Endothelial cell of umbilical vein (primary cell): ENCODE measurements at regions not wholly inside any gene's neighbourhood (a gene's known extent, or its start where the extent isn't known, plus 50 kb on each side); places are given as distances from the start of the nearest gene placed in this dataset.
A peak's percentile ranks its signal among the peaks of the same experiment; 100 is the strongest.

Experiments used
- BruUV-seq: library from RNA; stranded (reverse); fragments of 400-500 nt; replicated peaks from 2 replicates; lab custom pipeline; 2021; lab: Mats Ljungman, UMichigan
- CTCF ChIA-PET: fragments of 300-600, 350-600 bp; sonication (Branson Sonifier 250); formaldehyde crosslinking; loops from one replicate; lab custom pipeline; 2021; ENCODE audit warnings: antibody characterized with exemption, inconsistent platforms; lab: Charles Lee
- POLR2A ChIA-PET: fragments of 300-600, 350-600 bp; sonication (Branson Sonifier 250); formaldehyde crosslinking; loops from one replicate; lab custom pipeline; 2021; ENCODE audit warnings: antibody characterized with exemption, inconsistent platforms; lab: Charles Lee
- DNase-seq: peaks from one replicate; pipeline ENCODE4 v3.0.0-alpha.2; 2011; ENCODE audit warnings: low read depth, low spot score
- FAIRE-seq: peaks from 2 replicates; lab custom pipeline; 2011; peaks lifted over from hg19 to GRCh38; lab: Jason Lieb, UNC
- H2AFZ ChIP-seq: 2 replicates; pipeline ENCODE4 v1.6.0; 2012; ENCODE audit warnings: low read depth, low read length, control low read depth, inconsistent platforms
- H3K27ac ChIP-seq: 2 replicates; pipeline ENCODE4 v1.5.1; 2011; ENCODE audit warnings: low read depth, mild to moderate bottlenecking, control low read depth, low read length, moderate library complexity; ENCODE audit not compliant: insufficient read depth
- H3K27me3 ChIP-seq, 2 experiments: 2 replicates each; pipeline versions ENCODE4 v1.6.0 to v1.6.1; 2011; ENCODE audit warnings: low read length in 2 of 2, mixed read lengths in 1 of 2; ENCODE audit not compliant: control insufficient read depth in 2 of 2, insufficient read depth in 2 of 2
- H3K36me3 ChIP-seq, 2 experiments: 2 replicates in 1 of 2; 3 replicates in 1 of 2; pipeline ENCODE4 v1.5.1; 2011; ENCODE audit warnings: low read length in 2 of 2, mild to moderate bottlenecking in 1 of 2, moderate library complexity in 1 of 2; ENCODE audit not compliant: control insufficient read depth in 2 of 2, insufficient read depth in 2 of 2; ENCODE audit errors: extremely low read depth in 1 of 2
- H3K4me1 ChIP-seq: 3 replicates; pipeline ENCODE4 v1.5.1; 2011; ENCODE audit warnings: mild to moderate bottlenecking, low read length; ENCODE audit not compliant: control insufficient read depth, insufficient read depth; ENCODE audit errors: extremely low read depth
- H3K4me2 ChIP-seq: 2 replicates; pipeline ENCODE4 v1.6.1; 2011; ENCODE audit warnings: low read length, control low read depth, mixed read lengths; ENCODE audit not compliant: insufficient read depth
- H3K4me3 ChIP-seq, 3 experiments: fragments of 200-600 bp in 1 of 3; sonication (generic), shearing (Covaris generic) in 1 of 3; replicated peaks in 1 of 3; 2 replicates each; pipeline ENCODE4 v1.5.1; 2011 to 2016; ENCODE audit warnings: control low read depth in 3 of 3, low read length in 3 of 3, mild to moderate bottlenecking in 2 of 3, inconsistent platforms in 1 of 3, low read depth in 1 of 3, moderate library complexity in 1 of 3; ENCODE audit not compliant: insufficient read depth in 1 of 3
- H3K79me2 ChIP-seq: 2 replicates; pipeline ENCODE4 v1.6.0; 2012; ENCODE audit warnings: low read length, inconsistent platforms; ENCODE audit not compliant: control insufficient read depth, insufficient read depth
- H3K9ac ChIP-seq: replicated peaks from 2 replicates; pipeline ENCODE3; 2011; ENCODE audit warnings: low read length, control low read depth; ENCODE audit not compliant: insufficient read depth; ENCODE audit errors: extremely low read depth
- H3K9me1 ChIP-seq: replicated peaks from 3 replicates; pipeline ENCODE4 v1.6.0; 2011; ENCODE audit warnings: mild to moderate bottlenecking, low read length; ENCODE audit not compliant: control insufficient read depth, insufficient read depth; ENCODE audit errors: extremely low read depth
- H3K9me3 ChIP-seq: replicated peaks from 2 replicates; pipeline ENCODE4 v1.5.1; 2012; ENCODE audit warnings: low read length, inconsistent platforms; ENCODE audit not compliant: control insufficient read depth, insufficient read depth
- H4K20me1 ChIP-seq: replicated peaks from 2 replicates; pipeline ENCODE3; 2011; ENCODE audit warnings: mild to moderate bottlenecking, low read length; ENCODE audit not compliant: control insufficient read depth, insufficient read depth; ENCODE audit errors: extremely low read depth
- FOS ChIP-seq: IDR thresholded peaks from 2 replicates; pipeline ENCODE4 v1.6.1; 2011; ENCODE audit warnings: mild to moderate bottlenecking, low read length, moderate library complexity, borderline replicate concordance; ENCODE audit not compliant: insufficient read depth
- GATA2 ChIP-seq: IDR thresholded peaks from 2 replicates; pipeline ENCODE4 v1.7.0; 2011; ENCODE audit warnings: low read depth, mild to moderate bottlenecking, moderate library complexity, mixed read lengths, low read length; ENCODE audit not compliant: insufficient read length, insufficient read depth
- JUN ChIP-seq: IDR thresholded peaks from 2 replicates; pipeline ENCODE4 v1.6.1; 2011; ENCODE audit warnings: borderline replicate concordance, low read depth; ENCODE audit not compliant: insufficient read length, insufficient read depth
- POLR2A ChIP-seq: IDR thresholded peaks from 2 replicates; pipeline ENCODE4 v1.6.1; 2012; ENCODE audit warnings: low read depth, mild to moderate bottlenecking, control low read depth, low read length
- dilution Hi-C: fragments of 300-500 bp; cut with MboI; formaldehyde crosslinking; loops from one replicate; pipeline ENCODE4 v1.15.0; 2019; ENCODE audit warnings: low sequenced_read_pairs; ENCODE audit not compliant: extremely low pct_ligation_motif_present
- intact Hi-C: fragments of 100-400 bp; cut with micrococcal nuclease; formaldehyde crosslinking; loops from one replicate; pipeline ENCODE4 v1.10.0; 2022
- TF ChIP-seq, protein P1 (sequence below), 2 donors: IDR thresholded peaks; 1 replicate in 1 of 2; 2 replicates in 1 of 2; pipeline ENCODE4 v1.5.1; 2011; ENCODE audit warnings: low read length in 2 of 2, mild to moderate bottlenecking in 2 of 2, moderate library complexity in 2 of 2, control low read depth in 1 of 2, inconsistent platforms in 1 of 2, low read depth in 1 of 2; ENCODE audit not compliant: insufficient read depth in 1 of 2; ENCODE audit errors: extremely low read depth in 1 of 2

DNA sequence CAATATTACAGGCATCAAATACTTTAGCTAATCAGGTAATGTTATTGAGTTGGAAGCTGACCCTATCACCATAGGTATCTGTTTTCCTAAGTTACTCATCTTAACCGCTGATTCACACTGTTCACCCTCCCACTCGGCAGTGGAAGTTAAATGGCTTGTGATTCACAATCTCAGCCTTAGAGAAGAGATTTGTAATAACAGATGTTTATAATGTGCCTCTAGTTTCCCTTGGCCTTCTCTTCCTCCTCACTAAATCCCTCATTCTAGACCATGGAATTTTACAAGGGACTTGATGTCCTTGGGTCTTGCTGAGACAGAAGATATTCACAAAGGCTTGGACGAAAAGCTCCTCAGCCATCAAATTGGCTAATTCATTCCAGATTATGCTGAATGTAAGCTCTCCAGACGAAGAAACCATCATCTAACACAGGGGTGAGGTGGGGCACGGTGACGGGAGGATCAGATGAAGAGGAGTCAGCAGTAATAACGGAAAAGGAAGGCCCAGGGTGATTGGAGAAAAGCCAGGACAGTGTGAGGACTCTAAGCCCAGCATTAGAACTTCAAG is 931.7 kb downstream of the MCTP2 start:
- Histone ChIP-seq H4K20me1 (no peaks in the 10 kb centered on the region), H3K4me1 (peaks cover 7% of the 10 kb centered on the region), H3K9ac (no peak overlapping the region), H3K4me3 (no peak overlapping the region), H3K79me2 (no peaks in the 10 kb centered on the region), H3K36me3 (no peaks in the 10 kb centered on the region), H3K4me2 (no peak overlapping the region), H3K27ac (peak overlapping the region; percentile 15), H3K9me3 (no peaks in the 10 kb centered on the region), H3K27me3 (no peaks in the 10 kb centered on the region), H3K9me1 (no peaks in the 10 kb centered on the region), H2AFZ (peak overlapping the region; percentile 67)
- FAIRE-seq, result peak; percentile 76
- no TSS peak for BruUV-seq
- intact Hi-C loops (no loop called here), dilution Hi-C loops (no loop called here)
- TF ChIP-seq JUN (no peak), GATA2 (peak; percentile 72), FOS (peak; percentile 64)
- DNase-seq, result peak; percentile 47
- ChIA-PET POLR2A (no interaction called here), CTCF (interaction anchor here (1.6 kb wide), 1 partner anchor 13 kb away, joined by 7 read pairs; no protein-coding TSS in a partner anchor)

DNA sequence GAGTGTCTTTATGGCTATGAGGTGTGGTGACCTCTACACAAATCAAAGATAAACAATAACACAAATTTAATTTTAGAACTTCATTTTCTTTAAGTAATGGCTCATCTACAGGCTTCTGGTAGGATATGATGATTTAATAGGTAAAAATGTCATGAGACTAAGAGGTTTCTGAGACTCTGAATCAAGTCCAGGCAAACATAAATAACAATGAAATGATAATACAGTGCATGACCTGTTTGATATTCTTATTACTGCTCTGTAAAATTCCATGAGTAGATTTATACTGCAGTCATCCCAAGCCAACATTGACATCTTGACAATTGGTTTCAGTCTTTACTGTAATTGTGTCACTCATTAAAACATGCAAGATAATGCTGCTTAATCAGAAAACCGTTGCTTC is 936.8 kb downstream of the MCTP2 start:
- Histone ChIP-seq H3K4me2 (no peak overlapping the region), H3K9me3 (no peaks in the 10 kb centered on the region), H3K79me2 (no peaks in the 10 kb centered on the region), H3K27ac (no peak overlapping the region), H4K20me1 (no peaks in the 10 kb centered on the region), H3K9me1 (no peaks in the 10 kb centered on the region), H3K4me1 (peaks cover 3% of the 10 kb centered on the region), H3K27me3 (no peaks in the 10 kb centered on the region), H3K9ac (no peak overlapping the region), H3K4me3 (no peak overlapping the region), H2AFZ (no peak overlapping the region), H3K36me3 (no peaks in the 10 kb centered on the region)
- CTCF ChIA-PET, result no interaction called here
- FAIRE-seq (no peak), DNase-seq (no peak)
- intact Hi-C loops, result no loop called here
- BruUV-seq, result no TSS peak
- dilution Hi-C loops, result no loop called here
- TF ChIP-seq, protein P1, sequence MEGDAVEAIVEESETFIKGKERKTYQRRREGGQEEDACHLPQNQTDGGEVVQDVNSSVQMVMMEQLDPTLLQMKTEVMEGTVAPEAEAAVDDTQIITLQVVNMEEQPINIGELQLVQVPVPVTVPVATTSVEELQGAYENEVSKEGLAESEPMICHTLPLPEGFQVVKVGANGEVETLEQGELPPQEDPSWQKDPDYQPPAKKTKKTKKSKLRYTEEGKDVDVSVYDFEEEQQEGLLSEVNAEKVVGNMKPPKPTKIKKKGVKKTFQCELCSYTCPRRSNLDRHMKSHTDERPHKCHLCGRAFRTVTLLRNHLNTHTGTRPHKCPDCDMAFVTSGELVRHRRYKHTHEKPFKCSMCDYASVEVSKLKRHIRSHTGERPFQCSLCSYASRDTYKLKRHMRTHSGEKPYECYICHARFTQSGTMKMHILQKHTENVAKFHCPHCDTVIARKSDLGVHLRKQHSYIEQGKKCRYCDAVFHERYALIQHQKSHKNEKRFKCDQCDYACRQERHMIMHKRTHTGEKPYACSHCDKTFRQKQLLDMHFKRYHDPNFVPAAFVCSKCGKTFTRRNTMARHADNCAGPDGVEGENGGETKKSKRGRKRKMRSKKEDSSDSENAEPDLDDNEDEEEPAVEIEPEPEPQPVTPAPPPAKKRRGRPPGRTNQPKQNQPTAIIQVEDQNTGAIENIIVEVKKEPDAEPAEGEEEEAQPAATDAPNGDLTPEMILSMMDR (IDR thresholded peaks at IDR 0.05; ENCODE audit: extremely low read depth in 1 of 2, insufficient read depth in 1 of 2, low read depth in 1 of 2, low read length in 2 of 2), result no peak
- TF ChIP-seq POLR2A (no peak), FOS (no peak)
- POLR2A ChIA-PET, result no interaction called here
